Bronchial epithelial cell (primary cell): ENCODE measurements at regions not wholly inside any gene's neighbourhood (a gene's known extent, or its start where the extent isn't known, plus 50 kb on each side); places are given as distances from the start of the nearest gene placed in this dataset.
A peak's percentile ranks its signal among the peaks of the same experiment; 100 is the strongest.

ENCODE experiments used
- DNase-seq: peaks from one replicate; pipeline ENCODE4 v3.0.0-alpha.2; 2010; ENCODE audit warnings: low read depth
- FAIRE-seq: peaks from 2 replicates; lab custom pipeline; 2011; peaks lifted over from hg19 to GRCh38; lab: Jason Lieb, UNC
- H3K27me3 ChIP-seq: 2 replicates; pipeline ENCODE4 v1.5.1; 2011; ENCODE audit warnings: low read length; ENCODE audit not compliant: control insufficient read depth, insufficient read depth
- H3K36me3 ChIP-seq: 2 replicates; pipeline ENCODE4 v1.5.1; 2011; ENCODE audit warnings: low read length; ENCODE audit not compliant: control insufficient read depth, insufficient read depth
- H3K4me3 ChIP-seq: 2 replicates; pipeline ENCODE4 v1.5.1; 2011; ENCODE audit warnings: mild to moderate bottlenecking, low read depth, low read length, control low read depth
- TF ChIP-seq, protein P1 (sequence below): IDR thresholded peaks from 2 replicates; pipeline ENCODE4 v1.5.1; 2011; ENCODE audit warnings: mild to moderate bottlenecking, moderate library complexity, low read length, control low read depth, inconsistent platforms; ENCODE audit not compliant: insufficient read depth, severe bottlenecking

DNA sequence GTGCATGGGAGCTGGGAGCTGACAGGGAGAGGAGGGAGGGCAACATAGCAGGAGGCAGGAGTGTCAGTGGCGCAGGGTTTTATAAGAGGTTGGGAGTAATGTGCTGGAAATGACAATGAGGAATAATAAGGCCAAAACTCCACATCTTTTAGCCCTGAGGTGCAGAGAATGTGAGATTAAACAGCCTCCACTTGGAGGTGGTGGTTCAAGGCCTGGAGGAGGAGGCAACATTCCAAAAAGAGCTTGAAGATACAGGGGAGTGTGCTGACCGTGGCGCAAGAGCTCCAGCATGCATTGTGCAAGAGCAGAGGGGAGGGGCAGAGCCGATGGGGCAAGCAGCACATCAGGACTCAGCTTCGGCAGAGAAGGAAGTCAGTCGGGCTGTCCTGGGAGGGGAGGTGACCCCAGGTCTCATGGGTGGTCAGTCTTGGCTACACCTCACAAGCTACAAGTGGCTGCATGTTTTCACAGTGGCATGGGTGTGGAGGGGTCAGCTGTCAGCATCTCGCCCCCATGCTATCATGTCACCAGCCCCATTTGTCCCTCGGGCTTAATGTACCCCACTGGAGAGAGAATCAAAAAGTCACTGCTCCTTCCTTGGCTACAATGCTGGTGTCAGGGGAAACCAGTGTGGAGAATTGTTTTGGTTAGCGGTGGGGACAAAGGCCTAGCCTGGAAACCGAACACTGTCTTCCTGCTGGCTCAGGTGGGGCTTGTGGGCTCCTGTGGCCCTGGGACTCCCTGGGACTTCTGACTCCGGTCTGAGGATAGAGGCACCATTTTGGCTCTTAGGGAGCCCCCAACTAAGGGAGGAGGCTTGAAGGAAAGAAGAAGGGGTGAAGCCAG lies 208.0 kb downstream of the ZFP36L2 start:
- FAIRE-seq (peak; percentile 47), DNase-seq (peak; percentile 74)
- Histone ChIP-seq H3K4me3 (no peak overlapping the region), H3K27me3 (no peaks in the 10 kb centered on the region), H3K36me3 (no peaks in the 10 kb centered on the region)
- TF ChIP-seq, protein P1, sequence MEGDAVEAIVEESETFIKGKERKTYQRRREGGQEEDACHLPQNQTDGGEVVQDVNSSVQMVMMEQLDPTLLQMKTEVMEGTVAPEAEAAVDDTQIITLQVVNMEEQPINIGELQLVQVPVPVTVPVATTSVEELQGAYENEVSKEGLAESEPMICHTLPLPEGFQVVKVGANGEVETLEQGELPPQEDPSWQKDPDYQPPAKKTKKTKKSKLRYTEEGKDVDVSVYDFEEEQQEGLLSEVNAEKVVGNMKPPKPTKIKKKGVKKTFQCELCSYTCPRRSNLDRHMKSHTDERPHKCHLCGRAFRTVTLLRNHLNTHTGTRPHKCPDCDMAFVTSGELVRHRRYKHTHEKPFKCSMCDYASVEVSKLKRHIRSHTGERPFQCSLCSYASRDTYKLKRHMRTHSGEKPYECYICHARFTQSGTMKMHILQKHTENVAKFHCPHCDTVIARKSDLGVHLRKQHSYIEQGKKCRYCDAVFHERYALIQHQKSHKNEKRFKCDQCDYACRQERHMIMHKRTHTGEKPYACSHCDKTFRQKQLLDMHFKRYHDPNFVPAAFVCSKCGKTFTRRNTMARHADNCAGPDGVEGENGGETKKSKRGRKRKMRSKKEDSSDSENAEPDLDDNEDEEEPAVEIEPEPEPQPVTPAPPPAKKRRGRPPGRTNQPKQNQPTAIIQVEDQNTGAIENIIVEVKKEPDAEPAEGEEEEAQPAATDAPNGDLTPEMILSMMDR: no peak

DNA sequence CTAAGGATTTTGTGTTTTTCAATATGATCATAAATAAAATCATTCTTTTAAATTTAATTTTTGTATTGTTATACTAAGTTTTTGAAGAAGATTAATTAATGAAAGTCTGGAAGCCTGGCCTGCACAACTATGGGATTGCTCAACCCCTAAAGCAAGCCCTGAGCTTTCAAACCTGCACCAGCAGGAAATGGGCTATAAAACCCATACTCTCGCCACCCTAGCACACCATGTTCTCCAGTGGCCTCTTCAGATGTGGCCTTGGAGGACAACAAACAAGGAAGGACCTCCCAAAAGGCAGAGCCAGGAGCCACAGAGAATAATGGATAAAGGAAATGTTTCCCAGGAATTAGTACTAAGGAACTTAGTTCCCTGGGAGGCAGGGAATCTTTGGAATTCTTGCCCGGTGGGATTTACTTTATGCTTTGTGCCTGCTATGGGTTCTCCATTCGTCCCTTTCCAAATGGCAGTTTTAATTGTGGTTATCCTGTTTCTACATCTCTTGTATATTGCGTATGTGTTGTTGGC lies 212.5 kb downstream of the ZFP36L2 start:
- Histone ChIP-seq H3K27me3 (no peaks in the 10 kb centered on the region), H3K36me3 (no peaks in the 10 kb centered on the region), H3K4me3 (no peak overlapping the region)
- no peak for FAIRE-seq
- TF ChIP-seq, protein P1: no peak
- DNase-seq: no peak

DNA sequence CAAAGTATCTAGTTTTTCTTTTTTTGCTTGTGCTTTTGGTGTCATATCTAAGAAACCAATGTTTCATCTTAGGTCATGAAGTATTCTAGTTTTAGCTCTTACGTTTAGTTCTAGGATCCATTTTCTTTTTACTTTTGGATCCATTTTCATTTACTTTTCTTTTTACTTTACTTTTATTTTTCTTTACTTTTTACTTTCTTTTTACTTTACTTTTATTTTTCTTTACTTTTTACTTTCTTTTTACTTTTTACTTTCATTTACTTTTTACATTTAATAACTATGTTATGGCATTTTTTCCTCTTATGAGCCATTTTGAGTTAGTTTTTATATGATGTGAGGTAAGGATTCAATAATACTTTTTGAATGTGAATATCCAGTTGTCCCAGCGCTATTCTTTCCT lies 213.4 kb downstream of the ZFP36L2 start:
- Histone ChIP-seq H3K4me3 (no peak overlapping the region), H3K36me3 (no peaks in the 10 kb centered on the region), H3K27me3 (no peaks in the 10 kb centered on the region)
- DNase-seq (no peak), FAIRE-seq (no peak)
- TF ChIP-seq, protein P1: no peak

DNA sequence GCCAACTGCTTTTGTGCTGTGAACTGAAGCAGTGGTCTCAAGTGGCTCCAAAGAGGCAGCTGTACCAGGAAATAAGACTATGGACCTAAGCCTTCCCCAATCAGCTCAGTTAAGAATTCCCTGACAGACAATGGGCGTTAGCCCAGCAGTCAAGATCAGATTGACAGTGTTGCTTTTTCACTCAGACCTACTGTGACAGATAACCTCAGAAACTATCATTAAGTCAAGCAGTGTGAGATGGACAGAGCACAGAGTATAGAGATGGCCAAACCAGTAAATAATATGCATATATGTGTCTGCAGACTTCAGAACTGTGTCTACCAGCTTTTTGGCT lies 215.3 kb downstream of the ZFP36L2 start:
- H3K27me3 ChIP-seq: no peaks in the 10 kb centered on the region
- H3K4me3 ChIP-seq: no peak overlapping the region
- DNase-seq (no peak), FAIRE-seq (no peak)
- no peaks in the 10 kb centered on the region for H3K36me3 ChIP-seq
- TF ChIP-seq, protein P1: no peak

DNA sequence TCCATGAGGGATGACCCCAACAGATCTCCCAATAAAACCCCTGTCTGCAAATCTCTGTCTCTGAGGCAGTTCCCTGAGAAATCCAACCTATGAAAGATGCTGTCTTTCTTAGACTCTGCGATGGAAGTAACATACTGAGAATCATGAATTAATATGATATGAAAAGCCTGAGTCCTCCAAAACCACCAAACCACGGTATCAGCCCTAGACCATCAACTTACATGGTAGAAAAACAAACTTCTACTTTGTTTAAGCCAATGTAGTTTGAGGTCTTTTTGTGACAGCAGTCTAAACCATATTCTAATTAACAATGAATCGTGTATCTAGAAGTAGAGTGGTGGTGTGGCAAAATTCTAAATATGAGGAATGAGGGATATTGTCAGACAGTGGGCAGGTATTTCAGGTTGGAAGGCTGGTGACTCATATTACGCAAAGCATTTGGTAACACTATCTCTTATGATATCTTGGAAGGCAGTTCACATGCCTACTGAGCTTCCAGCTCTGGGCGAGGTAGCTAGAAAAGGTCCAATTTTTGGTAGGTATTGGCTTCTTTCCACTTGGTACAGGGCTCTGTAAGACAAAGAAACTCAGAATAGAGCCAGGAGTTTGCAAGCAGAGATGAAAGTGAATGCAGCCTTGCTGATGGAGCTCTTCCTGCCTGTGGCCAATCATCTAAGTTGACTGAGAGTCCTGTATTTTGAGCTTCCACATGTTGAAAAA lies 215.8 kb downstream of the ZFP36L2 start:
- Histone ChIP-seq H3K36me3 (no peaks in the 10 kb centered on the region), H3K27me3 (no peaks in the 10 kb centered on the region), H3K4me3 (no peak overlapping the region)
- FAIRE-seq: no peak
- TF ChIP-seq, protein P1: no peak
- peak; percentile 92 for DNase-seq
